ENCODE measurements at regions not wholly inside any gene's neighbourhood (a gene's known extent, or its start where the extent isn't known, plus 50 kb on each side); places are given as distances from the start of the nearest gene placed in this dataset.

DNA sequence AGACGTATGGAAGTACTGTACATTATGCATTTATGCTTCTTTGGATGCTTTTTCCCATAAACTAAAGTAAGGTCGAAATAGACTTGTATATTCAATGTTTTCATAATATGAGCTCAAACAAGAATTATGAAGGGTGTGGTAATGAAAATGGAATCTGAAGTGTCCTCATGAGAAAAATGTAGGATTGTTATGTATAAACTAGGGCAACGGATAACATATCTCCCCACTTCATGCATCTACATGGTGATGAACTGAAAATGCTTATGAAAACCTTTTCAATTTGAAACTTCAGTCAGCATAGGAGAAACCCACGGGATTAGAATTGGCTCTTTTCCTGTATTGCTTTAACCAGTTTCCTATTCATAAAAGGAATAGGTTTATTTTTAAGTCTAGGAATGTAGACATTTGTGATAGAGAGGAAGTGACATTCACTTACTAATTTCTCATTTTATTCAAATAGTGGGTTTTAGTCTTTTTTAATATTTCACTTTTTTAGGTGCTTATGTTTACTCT, 608.2 kb upstream of the GCFC2 start:
- no peak for DNase-seq (ENCODE audit: low spot score)

- no peak for DNase-seq (ENCODE audit: low spot score)
Measured at GRCh38 chr2:76316691-76317090, 606.0 kb upstream of the GCFC2 start.

DNA sequence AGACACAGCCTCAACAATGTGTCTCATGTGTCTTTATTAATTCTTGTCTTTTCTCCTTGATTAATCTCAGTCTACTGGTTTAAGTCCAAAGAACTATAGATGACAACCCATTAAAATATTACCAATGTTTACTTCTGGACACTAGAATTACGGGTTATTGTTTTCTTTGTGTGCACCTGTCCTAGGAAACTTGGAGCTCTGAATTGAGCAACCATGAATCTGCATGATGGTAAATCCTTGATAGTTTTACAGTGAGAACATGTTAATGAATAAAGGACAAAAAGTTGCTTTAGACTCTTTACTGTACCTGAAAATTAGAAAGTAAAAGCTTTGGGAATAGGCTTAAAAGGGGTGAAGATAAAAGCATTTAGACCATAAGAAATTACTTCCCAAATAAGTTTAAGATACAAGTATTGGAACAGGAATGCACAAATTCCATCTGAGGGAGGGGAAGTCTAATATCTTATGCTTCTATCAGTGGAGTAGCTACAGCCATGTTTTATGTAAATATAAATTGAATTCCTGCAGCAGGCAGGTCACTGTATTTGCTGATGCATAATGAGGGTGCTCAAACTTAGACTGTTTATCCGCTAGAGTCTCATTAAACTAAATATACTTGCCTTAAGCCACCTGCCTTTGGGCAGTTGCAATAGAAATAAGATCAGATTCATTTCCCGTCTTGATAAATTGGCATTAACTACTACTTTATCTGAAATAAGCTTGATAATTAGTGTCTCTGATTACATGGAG, 603.7 kb upstream of the GCFC2 start:
- no peak for DNase-seq (ENCODE audit: low spot score)

DNA sequence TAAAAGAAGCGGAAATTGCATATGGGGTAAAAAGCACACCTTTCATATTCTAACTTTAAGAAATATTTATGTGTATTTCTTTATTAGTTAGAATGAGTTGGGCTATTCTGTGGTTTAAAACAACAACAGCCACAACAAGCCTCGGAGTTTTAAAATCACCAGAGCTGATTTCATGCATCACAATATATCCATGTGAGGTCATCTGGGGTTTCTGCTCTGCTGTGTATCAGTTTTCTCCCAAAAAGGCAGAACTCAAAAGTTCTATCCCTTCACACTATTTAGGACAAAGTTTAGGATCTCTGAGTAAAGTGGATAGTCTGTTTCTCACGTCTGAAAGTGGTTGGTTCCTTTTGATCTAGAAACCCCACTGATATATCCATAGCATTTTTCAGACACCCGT, 601.5 kb upstream of the GCFC2 start:
- no peak for DNase-seq (ENCODE audit: low spot score)

GRCh38 chr2:76311728-76312127, 601.0 kb upstream of the GCFC2 start:
- no peak for DNase-seq (ENCODE audit: low spot score)

DNA sequence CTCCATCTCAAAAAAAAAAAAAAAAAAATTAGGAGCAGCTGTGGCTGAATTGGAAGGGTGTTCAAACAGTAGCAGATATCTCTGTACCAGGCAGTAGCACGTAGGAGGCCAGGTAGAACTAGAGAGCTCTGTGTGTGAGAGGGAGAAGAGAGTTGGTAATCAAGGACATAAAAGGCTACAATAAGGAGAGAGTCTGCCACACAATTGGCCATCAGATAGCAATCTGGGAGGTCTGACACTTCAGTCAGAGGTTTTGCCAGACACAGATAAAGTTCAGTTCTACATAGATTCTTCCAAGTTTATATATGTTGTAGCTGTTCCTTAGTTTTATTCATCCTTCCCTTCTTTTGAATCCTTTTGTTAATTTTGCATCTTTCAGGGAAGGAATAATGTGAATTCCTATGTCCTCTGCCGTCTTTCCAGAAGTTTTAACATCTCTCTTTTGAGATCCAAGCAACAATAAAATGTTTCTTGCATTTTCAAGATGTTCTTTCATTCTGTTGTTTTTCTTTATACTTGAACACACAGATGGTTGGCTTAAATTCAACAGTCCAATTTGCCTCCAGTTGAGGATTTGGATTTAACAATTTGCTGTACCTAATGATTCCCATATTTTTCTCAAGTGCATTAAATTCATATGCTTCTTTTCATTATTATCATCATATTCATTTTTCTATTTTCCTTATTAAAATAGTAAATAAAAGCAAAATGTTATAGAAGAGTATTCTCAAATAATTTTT, 600.3 kb upstream of the GCFC2 start:
- DNase-seq (ENCODE audit: low spot score): no peak

- no peak for DNase-seq (ENCODE audit: low spot score)
Measured at GRCh38 chr2:76307495-76307894, 596.8 kb upstream of the GCFC2 start.

- no peak for DNase-seq (ENCODE audit: low spot score)
Measured at GRCh38 chr2:76298041-76298440, 587.3 kb upstream of the GCFC2 start.

DNA sequence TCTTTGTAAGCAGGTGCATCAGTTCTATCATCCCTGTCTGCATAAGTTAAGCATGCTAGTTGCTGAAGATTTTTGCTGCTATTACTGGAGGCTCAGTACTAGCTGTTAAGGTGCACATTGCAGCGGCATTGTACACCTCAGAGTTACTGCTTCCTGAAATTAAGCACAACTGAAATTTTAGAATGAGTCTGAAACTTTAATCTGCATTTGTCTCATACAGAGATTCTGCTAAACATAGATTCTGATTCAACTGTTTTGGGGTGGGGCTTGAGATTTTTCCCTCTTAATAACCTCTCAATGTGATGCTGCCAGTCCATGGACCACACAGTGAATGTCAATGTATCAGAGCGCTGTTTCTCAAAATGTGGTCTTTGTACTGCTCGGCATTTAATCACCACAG, 585.7 kb upstream of the GCFC2 start:
- DNase-seq (ENCODE audit: low spot score): no peak

GRCh38 chr2:76295762-76296161, 585.0 kb upstream of the GCFC2 start:
- DNase-seq (ENCODE audit: low spot score): no peak

- no peak for DNase-seq (ENCODE audit: low spot score)
Measured at GRCh38 chr2:76288598-76288997, 577.9 kb upstream of the GCFC2 start.

DNA sequence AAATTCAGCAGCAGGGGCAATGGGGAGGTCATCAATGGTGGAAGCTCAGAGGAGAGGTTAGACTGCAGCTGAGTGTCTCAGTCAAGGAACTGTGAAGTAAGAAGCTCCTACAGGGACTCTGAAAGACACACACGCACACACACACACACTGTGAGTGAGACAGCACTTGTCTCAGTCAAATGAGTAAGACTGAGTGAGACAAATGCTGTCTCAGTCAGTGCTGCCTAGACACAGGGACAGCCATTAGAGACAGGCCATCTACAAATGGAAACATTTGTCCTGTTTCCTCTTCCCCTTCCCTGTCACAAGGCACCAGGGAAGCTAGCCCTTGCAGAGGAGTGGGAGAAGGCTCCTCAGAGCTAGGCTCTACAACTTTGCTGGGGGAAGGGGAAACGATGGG, 577.4 kb upstream of the GCFC2 start:
- DNase-seq (ENCODE audit: low spot score): no peak

- DNase-seq (ENCODE audit: low spot score): no peak
Measured at GRCh38 chr2:76283350-76283749, 572.6 kb upstream of the GCFC2 start.

GRCh38 chr2:76281156-76281841, 570.6 kb upstream of the GCFC2 start:
- DNase-seq (ENCODE audit: low spot score): no peak

- no peak for DNase-seq (ENCODE audit: low spot score)
Measured at GRCh38 chr2:76280686-76281085, 570.0 kb upstream of the GCFC2 start.

DNA sequence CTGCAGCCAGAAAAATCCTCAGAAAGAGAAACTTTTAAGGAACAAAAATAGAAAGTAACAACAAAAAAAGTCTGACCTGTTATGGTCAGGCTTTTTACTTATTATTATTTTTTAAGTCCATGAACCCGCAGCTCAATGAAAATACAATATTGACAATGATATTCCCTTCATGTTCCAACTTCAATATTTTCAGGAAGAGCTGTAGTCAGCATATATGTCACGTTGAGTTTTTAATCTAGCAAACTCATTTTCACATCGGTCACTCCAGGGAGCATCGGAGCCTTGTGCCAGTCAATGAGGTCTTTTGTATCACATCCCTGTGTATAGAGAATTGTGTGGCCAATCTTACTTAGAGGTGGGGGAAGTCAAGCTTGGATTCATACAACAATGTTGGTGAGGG, 568.4 kb upstream of the GCFC2 start:
- no peak for DNase-seq (ENCODE audit: low spot score)

DNA sequence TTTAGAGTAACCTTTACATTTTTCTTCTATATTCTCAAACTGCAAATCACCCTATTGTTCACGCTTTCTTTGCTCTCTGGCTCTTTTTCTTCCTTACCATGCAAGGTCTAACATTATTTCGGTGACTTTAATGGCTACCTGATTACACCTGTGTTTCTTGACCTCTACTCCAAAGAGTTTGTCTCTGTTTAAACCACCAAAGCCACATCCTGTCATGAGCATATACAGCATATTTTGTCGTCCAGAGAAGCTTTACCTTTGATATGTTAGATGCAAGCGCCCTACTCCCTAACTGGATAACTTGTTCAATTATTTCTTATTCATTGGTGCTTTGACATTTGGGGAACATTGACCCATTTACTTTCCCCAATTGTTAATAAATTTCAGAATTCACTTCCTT, 565.1 kb upstream of the GCFC2 start:
- no peak for DNase-seq (ENCODE audit: low spot score)

DNA sequence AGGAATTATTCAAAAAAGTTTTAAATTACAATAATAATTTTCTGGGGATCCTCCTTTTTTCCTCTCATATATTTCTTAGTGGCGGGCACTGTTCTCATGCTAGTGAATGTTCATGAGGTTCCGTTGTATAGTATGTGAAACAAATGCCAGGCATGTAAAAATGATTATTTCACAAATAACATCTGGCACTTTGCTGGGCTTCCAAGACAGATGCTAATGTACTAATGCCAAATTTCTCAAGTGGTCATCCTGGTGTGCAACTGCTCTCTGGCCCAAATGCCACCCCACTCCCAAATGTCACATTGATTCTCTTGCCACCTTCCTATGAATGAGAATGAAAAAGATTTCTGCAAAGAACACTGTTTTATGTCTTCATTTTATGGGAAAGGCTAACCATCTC, 564.0 kb upstream of the GCFC2 start:
- DNase-seq (ENCODE audit: low spot score): no peak

DNA sequence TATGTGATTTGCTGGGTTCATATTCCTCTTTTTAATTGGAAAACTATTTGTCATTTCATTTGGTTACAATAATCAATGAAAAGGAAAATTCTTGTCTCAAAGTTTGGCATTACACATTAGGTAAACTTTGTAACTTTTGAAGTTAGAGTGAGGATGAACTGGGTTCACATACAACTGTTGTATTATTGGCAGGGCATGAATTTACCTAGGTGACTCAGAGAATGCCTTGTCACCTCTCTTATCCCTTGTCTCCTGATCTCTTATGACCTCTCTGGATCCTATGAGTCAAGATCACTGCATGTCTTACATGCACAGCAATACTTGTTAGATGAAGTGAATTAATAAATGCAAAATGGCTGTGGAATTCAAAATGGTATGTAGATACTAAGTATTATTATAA, 563.4 kb upstream of the GCFC2 start:
- DNase-seq (ENCODE audit: low spot score): no peak

DNA sequence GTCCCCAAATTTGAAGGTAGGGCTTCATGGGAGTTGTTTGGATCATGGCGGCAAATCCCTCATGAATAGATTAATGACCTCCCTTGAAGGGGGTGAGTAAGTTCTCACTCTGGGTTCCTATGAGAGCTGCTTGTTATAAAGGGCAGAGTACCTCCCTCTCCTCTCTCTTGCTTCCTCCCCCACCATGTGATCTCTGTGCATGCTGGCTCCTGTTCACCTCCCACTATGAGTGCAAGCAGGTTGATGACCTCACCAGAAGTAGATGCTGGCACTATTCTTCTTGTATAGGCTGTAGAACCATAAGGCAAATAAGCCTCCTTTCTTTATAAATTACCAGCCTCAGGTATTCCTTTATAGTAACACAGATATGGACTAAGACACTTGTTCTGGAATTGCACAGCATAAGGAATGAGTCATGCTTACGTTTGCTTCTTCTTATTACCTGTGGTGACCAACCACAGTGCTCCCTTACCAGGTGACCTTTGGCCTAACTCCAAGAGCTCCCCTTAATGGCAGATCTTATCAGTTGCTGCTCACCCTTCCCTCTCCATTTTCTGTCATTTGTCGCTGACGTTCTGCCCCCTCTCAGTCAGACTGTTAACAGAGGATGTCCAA, 559.5 kb upstream of the GCFC2 start:
- no peak for DNase-seq (ENCODE audit: low spot score)

DNA sequence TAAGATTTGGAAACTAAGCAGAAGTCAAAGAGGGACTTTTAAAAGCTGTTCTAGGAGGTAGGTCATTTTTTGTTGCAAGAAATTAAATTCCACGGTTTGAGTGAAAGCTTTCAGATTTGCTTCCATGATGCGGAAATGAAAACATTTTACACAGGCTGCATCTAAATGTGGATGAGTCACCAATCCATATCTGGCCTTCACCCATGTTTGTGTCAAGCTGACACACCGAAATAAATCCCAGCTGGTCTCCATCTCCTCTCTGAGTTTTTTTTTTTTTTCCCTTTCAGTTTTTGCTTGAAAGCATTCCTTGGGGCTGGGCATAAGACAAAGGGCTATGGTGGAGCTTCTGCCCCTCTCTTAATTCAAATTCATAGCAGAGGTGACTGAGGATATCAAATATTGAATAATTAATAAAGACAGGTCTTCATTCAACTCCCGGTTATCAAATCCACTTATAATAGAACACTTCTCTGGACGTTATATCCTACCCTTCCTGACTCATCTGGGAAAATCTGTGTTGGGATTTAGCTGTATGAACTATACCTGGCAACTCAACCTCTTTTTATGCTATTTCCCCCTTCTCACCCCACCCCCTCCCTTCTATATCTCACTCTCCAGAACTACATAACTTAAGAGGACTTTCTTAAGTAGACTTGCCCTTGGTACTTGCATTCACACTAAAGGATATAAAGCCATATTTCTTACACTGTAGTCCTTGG, 558.3 kb upstream of the GCFC2 start:
- no peak for DNase-seq (ENCODE audit: low spot score)

GRCh38 chr2:76268484-76268883, 557.8 kb upstream of the GCFC2 start:
- DNase-seq (ENCODE audit: low spot score): no peak

Measured in left forelimb (tissue), 1 donor.